ENCODE measurements at regions not wholly inside any gene's neighbourhood (a gene's known extent, or its start where the extent isn't known, plus 50 kb on each side); places are given as distances from the start of the nearest gene placed in this dataset.

GRCh38 chr11:70606248-70606950, 208.1 kb downstream of the CTTN start:
- no peak for DNase-seq (ENCODE audit: low read depth in 1 of 2, low spot score in 1 of 2)

- no peak for DNase-seq (ENCODE audit: low read depth in 1 of 2, low spot score in 1 of 2)
Measured at GRCh38 chr11:70606951-70607330, 208.6 kb downstream of the CTTN start.

- no peak for DNase-seq (ENCODE audit: low read depth in 1 of 2, low spot score in 1 of 2)
Measured at GRCh38 chr11:70607561-70607960, 209.2 kb downstream of the CTTN start.

GRCh38 chr11:70608568-70609470, 210.5 kb downstream of the CTTN start:
- no peak for DNase-seq (ENCODE audit: low read depth in 1 of 2, low spot score in 1 of 2)

GRCh38 chr11:70610566-70611565, 212.5 kb downstream of the CTTN start:
- DNase-seq (ENCODE audit: low read depth in 1 of 2, low spot score in 1 of 2): no peak

GRCh38 chr11:70611821-70612220, 213.5 kb downstream of the CTTN start:
- no peak for DNase-seq (ENCODE audit: low read depth in 1 of 2, low spot score in 1 of 2)

GRCh38 chr11:70612459-70613141, 214.3 kb downstream of the CTTN start:
- DNase-seq (ENCODE audit: low read depth in 1 of 2, low spot score in 1 of 2): no peak

- no peak for DNase-seq (ENCODE audit: low read depth in 1 of 2, low spot score in 1 of 2)
Measured at GRCh38 chr11:70614034-70614681, 215.8 kb downstream of the CTTN start.

GRCh38 chr11:70615036-70615875, 216.9 kb downstream of the CTTN start:
- DNase-seq (ENCODE audit: low read depth in 1 of 2, low spot score in 1 of 2): no peak

- DNase-seq (ENCODE audit: low read depth in 1 of 2, low spot score in 1 of 2): no peak
Measured at GRCh38 chr11:70616317-70616716, 218.0 kb downstream of the CTTN start.

- no peak for DNase-seq (ENCODE audit: low read depth in 1 of 2, low spot score in 1 of 2)
Measured at GRCh38 chr11:70616938-70617654, 218.8 kb downstream of the CTTN start.

- no peak for DNase-seq (ENCODE audit: low read depth in 1 of 2, low spot score in 1 of 2)
Measured at GRCh38 chr11:70618431-70619101, 220.2 kb downstream of the CTTN start.

- no peak for DNase-seq (ENCODE audit: low read depth in 1 of 2, low spot score in 1 of 2)
Measured at GRCh38 chr11:70619591-70619990, 221.3 kb downstream of the CTTN start.

GRCh38 chr11:70620510-70621184, 222.3 kb downstream of the CTTN start:
- no peak for DNase-seq (ENCODE audit: low read depth in 1 of 2, low spot score in 1 of 2)

- DNase-seq (ENCODE audit: low read depth in 1 of 2, low spot score in 1 of 2): no peak
Measured at GRCh38 chr11:70621241-70621640, 222.9 kb downstream of the CTTN start.

- DNase-seq (ENCODE audit: low read depth in 1 of 2, low spot score in 1 of 2): no peak
Measured at GRCh38 chr11:70622091-70622490, 223.8 kb downstream of the CTTN start.

GRCh38 chr11:70623906-70624597, 225.7 kb downstream of the CTTN start:
- no peak for DNase-seq (ENCODE audit: low read depth in 1 of 2, low spot score in 1 of 2)
